K562 (cell line): ENCODE measurements at regions not wholly inside any gene's neighbourhood (a gene's known extent, or its start where the extent isn't known, plus 50 kb on each side); places are given as distances from the start of the nearest gene placed in this dataset.

Experiments
- ATAC-seq: fragments of 200-7000 bp; cut with Tn5 transposase; 3 replicates; pipeline ENCODE4 v1.9.1; 2020; ENCODE audit warnings: moderate library complexity
- BruUV-seq: library from RNA; stranded (reverse); fragments of 400-500 nt; replicated peaks from 2 replicates; lab custom pipeline; 2021; lab: Mats Ljungman, UMichigan
- CTCF ChIA-PET: fragments of 300-600 bp; formaldehyde crosslinking; extraction: SDS; loops from one replicate; lab custom pipeline; 2021; ENCODE audit warnings: low intra/inter-chr PET ratio; lab: Yijun Ruan, JAX
- POLR2A ChIA-PET: fragments of 300-600, 350-650 bp; sonication (Branson Sonifier 250); formaldehyde crosslinking; extraction: SDS; loops from one replicate; lab custom pipeline; 2021; ENCODE audit warnings: antibody characterized with exemption, inconsistent platforms; lab: Yijun Ruan, JAX
- DNase-seq, 4 experiments: peaks; one replicate each; pipeline versions ENCODE4 v3.0.0 to v3.0.0-alpha.2; 2011 to 2018; ENCODE audit warnings: low spot score in 3 of 4, mixed read lengths in 3 of 4; ENCODE audit errors: extremely low read depth in 1 of 4
- FAIRE-seq: peaks from 2 replicates; lab custom pipeline; 2011; peaks lifted over from hg19 to GRCh38; lab: Jason Lieb, UNC
- H2AFZ ChIP-seq: 2 replicates; pipeline ENCODE4 v1.6.0; 2011; ENCODE audit warnings: low read depth, low read length, control low read depth, inconsistent platforms
- H3K27ac ChIP-seq: fragments of 200-600 bp; 3 replicates; pipeline ENCODE4 v1.8.0; 2011; ENCODE audit warnings: low read depth, mild to moderate bottlenecking, control low read depth, inconsistent platforms, low read length, moderate library complexity, mixed read lengths; ENCODE audit errors: extremely low read depth
- H3K27me3 ChIP-seq, 2 experiments: fragments of 300-600 bp in 1 of 2; 2 replicates in 1 of 2; 3 replicates in 1 of 2; pipeline versions ENCODE4 v1.6.0 to v1.8.0; 2011; ENCODE audit warnings: inconsistent platforms in 2 of 2, low read length in 2 of 2, mild to moderate bottlenecking in 1 of 2, mixed read lengths in 1 of 2, moderate library complexity in 1 of 2; ENCODE audit not compliant: control insufficient read depth in 2 of 2, insufficient read depth in 2 of 2
- H3K36me3 ChIP-seq: fragments of 300-600 bp; 3 replicates; pipeline ENCODE4 v1.8.0; 2011; ENCODE audit warnings: mild to moderate bottlenecking, low read length, inconsistent platforms; ENCODE audit not compliant: control insufficient read depth, insufficient read depth
- H3K4me1 ChIP-seq, 2 experiments: fragments of 200-600 bp in 1 of 2; replicated peaks in 1 of 2; 2 replicates in 1 of 2; 3 replicates in 1 of 2; pipeline versions ENCODE4 v1.5.1 to v1.8.0; 2011; ENCODE audit warnings: inconsistent platforms in 2 of 2, low read length in 2 of 2, mild to moderate bottlenecking in 1 of 2, mixed read lengths in 1 of 2, moderate library complexity in 1 of 2; ENCODE audit not compliant: control insufficient read depth in 2 of 2, insufficient read depth in 2 of 2
- H3K4me2 ChIP-seq: 2 replicates; pipeline ENCODE4 v1.6.1; 2011; ENCODE audit warnings: low read length, control low read depth, inconsistent platforms, mixed read lengths; ENCODE audit not compliant: insufficient read depth
- H3K4me3 ChIP-seq: fragments of 200-600 bp; sonication (generic), shearing (Covaris generic); 2 replicates; pipeline ENCODE4 v1.5.1; 2016; ENCODE audit warnings: control low read depth, inconsistent platforms
- H3K79me2 ChIP-seq: fragments of 200-600 bp; 3 replicates; pipeline ENCODE4 v1.8.0; 2011; ENCODE audit warnings: low read length, inconsistent platforms; ENCODE audit not compliant: control insufficient read depth, insufficient read depth
- H3K9ac ChIP-seq, 2 experiments: 2 replicates each; pipeline versions ENCODE4 v1.6.0 to v1.6.1; 2011; ENCODE audit warnings: low read depth in 2 of 2, low read length in 2 of 2, control low read depth in 1 of 2, inconsistent platforms in 1 of 2, mild to moderate bottlenecking in 1 of 2, mixed read lengths in 1 of 2; ENCODE audit not compliant: insufficient read depth in 1 of 2
- H3K9me1 ChIP-seq: one replicate; pipeline ENCODE4 v1.6.0; 2011; ENCODE audit warnings: inconsistent platforms, mild to moderate bottlenecking, low read length, moderate library complexity; ENCODE audit not compliant: control insufficient read depth, insufficient read depth
- H3K9me3 ChIP-seq: replicated peaks from 2 replicates; pipeline ENCODE4 v1.5.1; 2011; ENCODE audit warnings: low read depth, low read length, inconsistent platforms; ENCODE audit not compliant: control insufficient read depth, insufficient read depth
- H4K20me1 ChIP-seq: replicated peaks from 2 replicates; pipeline ENCODE4 v1.6.1; 2011; ENCODE audit warnings: low read length, inconsistent platforms, mixed read lengths; ENCODE audit not compliant: control insufficient read depth, insufficient read depth
- ADNP ChIP-seq: fragments of 200-800 bp; sonication (Bioruptor generic); IDR thresholded peaks from 2 replicates; pipeline ENCODE4 v1.6.1; 2016; ENCODE audit warnings: missing genetic modification characterization, missing compliant biosample characterization
- ARID1B ChIP-seq: fragments of 450-650 bp; IDR thresholded peaks from 2 replicates; pipeline ENCODE4 v1.6.1; 2016; ENCODE audit warnings: antibody characterized with exemption, mild to moderate bottlenecking, inconsistent platforms
- CEBPB ChIP-seq: fragments of 450-650 bp; IDR thresholded peaks from 2 replicates; pipeline ENCODE4 v1.6.1; 2016; ENCODE audit warnings: missing genetic modification characterization, missing compliant biosample characterization
- CREM ChIP-seq: IDR thresholded peaks from 2 replicates; pipeline ENCODE4 v1.6.1; 2014; ENCODE audit warnings: antibody characterized with exemption, low read depth
- DLX4 ChIP-seq: fragments of 250-450 bp; sonication (Bioruptor Pico); IDR thresholded peaks from 2 replicates; pipeline ENCODE4 v1.6.1; 2021; ENCODE audit warnings: mild to moderate bottlenecking
- ELF2 ChIP-seq: fragments of 250-450 bp; sonication (Bioruptor Pico); IDR thresholded peaks from 2 replicates; pipeline ENCODE4 v1.5.0; 2021; ENCODE audit warnings: mild to moderate bottlenecking
- ETS1 ChIP-seq: conservative IDR thresholded peaks from 2 replicates; pipeline ENCODE4 v1.6.1; 2011; ENCODE audit warnings: low read depth, mild to moderate bottlenecking, low read length; ENCODE audit not compliant: control insufficient read depth
- FOXK2 ChIP-seq, 2 experiments: fragments of 450-650 bp; IDR thresholded peaks in 1 of 2; conservative IDR thresholded peaks in 1 of 2; 2 replicates each; pipeline ENCODE4 v1.6.1; 2016; ENCODE audit warnings: low read depth in 2 of 2, mild to moderate bottlenecking in 1 of 2
- NKRF ChIP-seq: fragments of 450-650 bp; IDR thresholded peaks from 2 replicates; pipeline ENCODE4 v1.6.1; 2016; ENCODE audit warnings: borderline replicate concordance
- POLR2AphosphoS5 ChIP-seq: IDR thresholded peaks from 2 replicates; pipeline ENCODE4 v1.6.1; 2011; ENCODE audit warnings: mild to moderate bottlenecking, low read depth, low read length, moderate library complexity; ENCODE audit not compliant: control insufficient read depth, insufficient read depth
- POLR2H ChIP-seq: IDR thresholded peaks from 2 replicates; pipeline ENCODE4 v1.6.1; 2016; ENCODE audit warnings: missing genetic modification characterization, low read depth, mild to moderate bottlenecking, control low read depth, missing compliant biosample characterization, moderate library complexity
- SAP30 ChIP-seq: fragments of 200-600 bp; sonication (generic); IDR thresholded peaks from 2 replicates; pipeline ENCODE4 v1.6.1; 2012; ENCODE audit warnings: borderline replicate concordance, low read depth, mild to moderate bottlenecking, moderate library complexity, low read length, control low read depth, inconsistent platforms; ENCODE audit not compliant: insufficient read depth, poor library complexity, severe bottlenecking
- SRSF3 ChIP-seq: fragments of 200-400 bp; formaldehyde crosslinking; IDR thresholded peaks from 2 replicates; pipeline ENCODE4 v1.6.1; 2016; ENCODE audit warnings: mild to moderate bottlenecking, low read length, moderate library complexity; ENCODE audit not compliant: insufficient read depth
- ZEB2 ChIP-seq: fragments of 450-650 bp; IDR thresholded peaks from 2 replicates; pipeline ENCODE4 v1.6.1; 2016
- WGBS: fragments of 100-300 bp; shearing (Covaris generic); methylation state at CpG from one replicate; pipeline ENCODE4 v1.1.6; 2016; ENCODE audit warnings: low coverage, mixed read lengths; ENCODE audit not compliant: insufficient coverage; ENCODE audit errors: missing lambda C conversion rate; 5-methylcytosine and 5-hydroxymethylcytosine counted together
- in situ Hi-C: fragments of 300-500 bp; cut with MboI; formaldehyde crosslinking; loops from 4 replicates; pipeline ENCODE4 v1.15.0; 2018; ENCODE audit warnings: inconsistent platforms, mixed read lengths
- intact Hi-C: fragments of 100-400 bp; cut with micrococcal nuclease; formaldehyde crosslinking; loops from 2 replicates; pipeline ENCODE4 v1.14.2; 2022
- TF ChIP-seq, protein P1 (sequence below): fragments of 450-650 bp; IDR thresholded peaks from 2 replicates; pipeline ENCODE4 v1.7.1; 2018; ENCODE audit warnings: mild to moderate bottlenecking, low read depth; ENCODE audit not compliant: partially characterized antibody

DNA sequence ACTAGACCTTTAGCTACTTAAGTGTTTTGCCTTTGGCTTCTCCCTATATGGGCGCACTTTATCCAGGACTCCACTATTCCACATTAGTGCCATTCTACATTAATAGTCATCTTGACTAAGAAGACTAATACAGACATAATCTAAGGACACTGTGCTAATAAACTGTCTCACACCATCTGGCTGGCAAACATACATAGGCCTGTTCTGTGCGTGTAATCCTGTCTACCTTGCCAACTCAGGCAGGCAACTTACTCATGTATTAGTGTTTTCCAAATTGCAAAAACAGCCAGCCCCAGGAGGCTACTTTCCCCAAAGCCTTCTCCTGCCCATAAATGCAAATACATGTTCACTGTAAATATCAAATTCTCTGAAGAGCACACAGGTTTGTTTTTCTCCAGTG lies 587.3 kb downstream of the TMA16 start (continued):
- TF ChIP-seq POLR2H (tag) (no peak), SAP30 (no peak), ELF2 (CRISPR knock-in tag) (no peak)

DNA sequence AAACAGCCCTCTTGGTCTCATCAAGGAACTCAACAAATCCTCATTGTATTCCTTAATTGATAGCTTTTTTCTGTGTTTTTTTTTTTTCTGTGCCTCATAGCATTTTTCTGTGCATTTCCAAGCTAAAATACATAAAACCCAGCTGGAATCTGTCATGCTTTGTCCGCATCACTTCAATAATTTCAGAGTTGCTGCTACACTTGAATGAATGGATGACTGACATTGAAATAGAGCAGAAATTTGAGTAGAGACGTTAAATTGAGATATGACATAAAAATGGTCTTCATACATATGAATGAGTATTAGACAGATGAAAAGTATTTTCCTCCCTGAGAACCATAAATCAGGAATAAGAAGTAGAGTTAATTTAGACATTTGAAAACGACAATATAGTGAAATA lies 593.2 kb downstream of the TMA16 start:
- H3K9me3 ChIP-seq: no peaks in the 10 kb centered on the region
- ATAC-seq (no peak), DNase-seq (no peak), FAIRE-seq (no peak)
- no peaks in the 10 kb centered on the region for H3K79me2 ChIP-seq
- H3K27ac ChIP-seq: no peak overlapping the region
- in situ Hi-C loops (no loop called here), intact Hi-C loops (no loop called here)
- 0% methylated on average over 3 of the region's 3 CpGs for WGBS
- H3K4me1 ChIP-seq: no peaks in the 10 kb centered on the region
- H3K27me3 ChIP-seq: no peaks in the 10 kb centered on the region
- no peak overlapping the region for H3K9ac ChIP-seq
- BruUV-seq: no TSS peak
- no peak overlapping the region for H3K4me2 ChIP-seq
- no peak overlapping the region for H3K4me3 ChIP-seq
- H4K20me1 ChIP-seq: no peaks in the 10 kb centered on the region
- POLR2A ChIA-PET: interaction anchor here (0.6 kb wide), 1 partner anchor 54 kb away, joined by 3 read pairs; no protein-coding TSS in a partner anchor
- no peak overlapping the region for H2AFZ ChIP-seq
- no peaks in the 10 kb centered on the region for H3K9me1 ChIP-seq
- CTCF ChIA-PET: no interaction called here
- H3K36me3 ChIP-seq: no peaks in the 10 kb centered on the region
- no peak for TF ChIP-seq FOXK2 (conservative IDR thresholded peaks at IDR 0.05 in 1 of 2, IDR thresholded peaks at IDR 0.05 in 1 of 2; ENCODE audit: low read depth in 2 of 2)
- no peak for TF ChIP-seq NKRF
- TF ChIP-seq POLR2AphosphoS5: no peak
- no peak for TF ChIP-seq ADNP
- TF ChIP-seq, protein P1, sequence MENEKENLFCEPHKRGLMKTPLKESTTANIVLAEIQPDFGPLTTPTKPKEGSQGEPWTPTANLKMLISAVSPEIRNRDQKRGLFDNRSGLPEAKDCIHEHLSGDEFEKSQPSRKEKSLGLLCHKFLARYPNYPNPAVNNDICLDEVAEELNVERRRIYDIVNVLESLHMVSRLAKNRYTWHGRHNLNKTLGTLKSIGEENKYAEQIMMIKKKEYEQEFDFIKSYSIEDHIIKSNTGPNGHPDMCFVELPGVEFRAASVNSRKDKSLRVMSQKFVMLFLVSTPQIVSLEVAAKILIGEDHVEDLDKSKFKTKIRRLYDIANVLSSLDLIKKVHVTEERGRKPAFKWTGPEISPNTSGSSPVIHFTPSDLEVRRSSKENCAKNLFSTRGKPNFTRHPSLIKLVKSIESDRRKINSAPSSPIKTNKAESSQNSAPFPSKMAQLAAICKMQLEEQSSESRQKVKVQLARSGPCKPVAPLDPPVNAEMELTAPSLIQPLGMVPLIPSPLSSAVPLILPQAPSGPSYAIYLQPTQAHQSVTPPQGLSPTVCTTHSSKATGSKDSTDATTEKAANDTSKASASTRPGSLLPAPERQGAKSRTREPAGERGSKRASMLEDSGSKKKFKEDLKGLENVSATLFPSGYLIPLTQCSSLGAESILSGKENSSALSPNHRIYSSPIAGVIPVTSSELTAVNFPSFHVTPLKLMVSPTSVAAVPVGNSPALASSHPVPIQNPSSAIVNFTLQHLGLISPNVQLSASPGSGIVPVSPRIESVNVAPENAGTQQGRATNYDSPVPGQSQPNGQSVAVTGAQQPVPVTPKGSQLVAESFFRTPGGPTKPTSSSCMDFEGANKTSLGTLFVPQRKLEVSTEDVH: no peak
- TF ChIP-seq ETS1: no peak
- TF ChIP-seq CEBPB (tag): no peak
- no peak for TF ChIP-seq DLX4 (CRISPR knock-in tag)
- no peak for TF ChIP-seq CREM
- no peak for TF ChIP-seq ELF2 (CRISPR knock-in tag)
- TF ChIP-seq ZEB2: no peak
- no peak for TF ChIP-seq ARID1B
- no peak for TF ChIP-seq SRSF3
